GM12864 (cell line): ENCODE measurements at regions not wholly inside any gene's neighbourhood (a gene's known extent, or its start where the extent isn't known, plus 50 kb on each side); places are given as distances from the start of the nearest gene placed in this dataset.

Experiments
- DNase-seq: peaks from one replicate; pipeline ENCODE4 v3.0.0-alpha.2; 2011; ENCODE audit warnings: low read depth
- H3K4me3 ChIP-seq: 2 replicates; pipeline ENCODE4 v1.5.1; 2011; ENCODE audit warnings: mild to moderate bottlenecking, low read depth, low read length, control low read depth
- TF ChIP-seq, protein P1 (sequence below): IDR thresholded peaks from 2 replicates; pipeline ENCODE4 v1.5.1; 2011; ENCODE audit warnings: low read depth, mild to moderate bottlenecking, moderate library complexity, low read length, control low read depth, inconsistent platforms; ENCODE audit errors: missing control alignments

DNA sequence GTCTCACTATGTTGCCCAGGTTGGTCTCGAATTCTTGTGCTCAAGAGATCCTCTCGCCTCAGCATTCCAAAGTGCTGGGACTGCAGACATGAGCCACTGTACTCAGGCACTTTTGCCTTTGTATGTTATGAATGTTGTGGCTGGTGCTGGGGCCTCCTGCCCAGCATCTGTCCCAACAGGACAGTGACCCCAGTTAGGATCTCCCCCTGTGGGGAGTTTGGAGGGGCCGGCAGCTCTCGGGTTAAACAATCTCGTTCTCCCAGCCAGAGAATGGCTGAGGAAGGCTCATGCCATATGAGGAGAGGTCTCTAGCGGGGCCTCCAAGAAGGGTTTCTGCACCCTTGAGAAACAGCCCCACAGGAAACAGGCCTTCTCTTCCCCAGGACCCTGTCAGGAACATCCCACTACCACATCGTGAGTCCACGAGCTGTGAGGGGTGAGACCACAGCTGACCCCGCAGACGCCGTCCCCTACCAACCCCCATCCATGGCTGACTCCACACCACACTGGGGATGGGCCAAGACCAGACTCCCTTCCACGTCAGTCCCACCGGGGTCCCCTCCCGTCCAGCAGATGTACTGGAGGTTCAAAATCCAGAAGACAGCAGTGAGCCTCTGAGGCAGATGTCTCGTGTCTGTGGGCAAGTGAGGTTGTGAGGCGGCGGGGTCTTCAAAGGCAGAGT, 54.1 kb downstream of the SHANK2 start:
- no peak for DNase-seq

DNA sequence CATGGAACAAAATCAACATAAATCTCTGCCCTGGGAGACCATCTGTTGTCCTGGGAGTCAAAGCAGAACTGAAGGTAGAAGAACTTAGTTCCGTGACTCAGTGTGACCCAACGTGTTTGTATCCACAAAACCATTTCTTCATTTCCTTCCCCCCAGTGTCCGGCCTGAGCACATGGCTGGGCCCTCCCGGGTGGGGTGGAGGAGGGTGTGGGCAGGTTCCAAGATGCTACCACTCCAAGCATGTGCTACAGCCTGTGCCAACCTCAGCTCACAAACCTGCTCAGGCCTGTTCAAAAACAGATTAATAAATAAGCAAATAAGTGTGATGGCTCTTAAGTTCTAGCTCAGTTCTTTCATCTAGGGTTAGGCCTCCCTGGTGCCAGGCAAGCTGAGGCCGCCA, 55.3 kb downstream of the SHANK2 start:
- TF ChIP-seq, protein P1, sequence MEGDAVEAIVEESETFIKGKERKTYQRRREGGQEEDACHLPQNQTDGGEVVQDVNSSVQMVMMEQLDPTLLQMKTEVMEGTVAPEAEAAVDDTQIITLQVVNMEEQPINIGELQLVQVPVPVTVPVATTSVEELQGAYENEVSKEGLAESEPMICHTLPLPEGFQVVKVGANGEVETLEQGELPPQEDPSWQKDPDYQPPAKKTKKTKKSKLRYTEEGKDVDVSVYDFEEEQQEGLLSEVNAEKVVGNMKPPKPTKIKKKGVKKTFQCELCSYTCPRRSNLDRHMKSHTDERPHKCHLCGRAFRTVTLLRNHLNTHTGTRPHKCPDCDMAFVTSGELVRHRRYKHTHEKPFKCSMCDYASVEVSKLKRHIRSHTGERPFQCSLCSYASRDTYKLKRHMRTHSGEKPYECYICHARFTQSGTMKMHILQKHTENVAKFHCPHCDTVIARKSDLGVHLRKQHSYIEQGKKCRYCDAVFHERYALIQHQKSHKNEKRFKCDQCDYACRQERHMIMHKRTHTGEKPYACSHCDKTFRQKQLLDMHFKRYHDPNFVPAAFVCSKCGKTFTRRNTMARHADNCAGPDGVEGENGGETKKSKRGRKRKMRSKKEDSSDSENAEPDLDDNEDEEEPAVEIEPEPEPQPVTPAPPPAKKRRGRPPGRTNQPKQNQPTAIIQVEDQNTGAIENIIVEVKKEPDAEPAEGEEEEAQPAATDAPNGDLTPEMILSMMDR: no peak
- DNase-seq: no peak
- no peak overlapping the region for H3K4me3 ChIP-seq

More for the DNA sequence above, 54.1 kb downstream of the SHANK2 start:
- no peak overlapping the region for H3K4me3 ChIP-seq
- TF ChIP-seq, protein P1: no peak

DNA sequence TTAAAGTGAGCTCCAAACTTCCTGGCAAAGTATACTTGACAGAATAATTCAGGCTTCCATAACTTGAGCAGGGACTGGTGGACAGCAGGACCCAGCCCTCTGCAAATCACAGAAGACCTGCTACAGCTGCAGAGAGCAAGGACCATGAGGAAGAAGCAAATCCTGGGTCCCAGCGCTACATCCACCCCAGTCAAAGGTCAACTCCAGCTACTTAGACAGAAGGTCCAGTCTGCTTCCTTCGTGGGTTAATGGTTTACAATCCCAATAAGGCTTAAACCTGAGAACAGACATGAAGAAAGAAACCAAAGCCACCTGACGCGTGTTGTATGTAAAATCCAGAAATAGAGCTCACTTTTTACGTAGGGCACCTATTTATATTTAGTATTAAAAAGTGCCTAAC, 57.7 kb downstream of the SHANK2 start:
- TF ChIP-seq, protein P1: no peak
- no peak for DNase-seq
- H3K4me3 ChIP-seq: no peak overlapping the region

DNA sequence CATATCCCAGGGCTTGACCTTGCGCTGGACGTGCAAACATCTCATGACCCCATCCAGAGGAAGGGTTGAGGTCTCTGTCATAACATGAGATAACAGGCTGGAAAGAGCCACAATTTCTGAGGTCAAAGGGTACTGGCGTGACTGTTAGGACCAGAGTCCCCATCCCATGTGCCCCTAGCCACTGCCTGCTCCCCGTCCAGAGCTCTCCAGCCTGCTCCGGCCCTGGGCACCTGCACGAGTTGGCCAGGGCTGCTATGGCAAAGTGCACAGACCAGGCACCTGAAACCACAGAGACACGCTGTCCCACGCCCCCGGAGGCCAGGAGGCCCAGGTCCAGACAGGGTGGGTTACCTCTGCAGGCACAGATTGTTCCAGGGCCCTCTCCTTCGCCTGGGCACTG, 58.9 kb downstream of the SHANK2 start:
- TF ChIP-seq, protein P1: no peak
- DNase-seq: no peak
- no peak overlapping the region for H3K4me3 ChIP-seq

DNA sequence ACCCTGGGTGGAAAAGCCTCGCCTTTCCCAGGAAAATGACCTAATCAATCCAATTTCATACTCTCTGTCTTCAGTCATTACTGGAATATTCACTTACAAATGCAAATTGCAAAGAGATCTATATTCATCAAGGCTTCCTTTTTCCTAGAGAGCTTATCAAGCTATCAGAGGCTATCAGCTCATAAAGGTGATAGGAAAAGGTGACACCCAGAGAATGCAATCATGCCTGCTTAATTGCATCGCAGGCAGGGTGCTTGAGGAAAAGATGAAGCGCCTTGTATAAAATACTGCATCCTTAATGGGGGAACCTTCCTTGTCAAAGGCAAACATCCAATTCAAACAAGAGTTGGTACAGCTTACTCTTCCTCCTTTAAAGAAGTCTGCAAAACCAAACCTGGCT, 59.7 kb downstream of the SHANK2 start:
- TF ChIP-seq, protein P1: no peak
- no peak for DNase-seq
- no peak overlapping the region for H3K4me3 ChIP-seq

DNA sequence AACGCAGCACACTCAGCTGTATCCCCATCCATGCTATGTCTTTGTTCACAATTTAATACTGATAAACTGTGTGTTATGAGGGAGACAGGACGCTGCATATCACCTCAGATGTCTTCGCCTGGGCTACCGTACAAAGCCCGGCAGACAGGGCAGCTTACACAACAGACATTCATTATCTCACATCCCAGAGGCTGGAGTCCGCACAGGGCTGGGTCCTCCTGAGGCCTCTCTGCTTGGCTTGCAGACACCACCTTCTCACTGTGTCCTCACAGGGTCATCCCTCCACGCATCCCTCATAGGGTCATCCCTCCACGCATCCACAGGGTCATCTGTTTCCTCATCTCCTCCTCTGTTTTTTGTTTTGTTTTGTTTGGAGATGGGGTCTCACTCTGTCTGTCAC, 61.2 kb downstream of the SHANK2 start:
- no peak overlapping the region for H3K4me3 ChIP-seq
- TF ChIP-seq, protein P1: no peak
- DNase-seq: no peak

DNA sequence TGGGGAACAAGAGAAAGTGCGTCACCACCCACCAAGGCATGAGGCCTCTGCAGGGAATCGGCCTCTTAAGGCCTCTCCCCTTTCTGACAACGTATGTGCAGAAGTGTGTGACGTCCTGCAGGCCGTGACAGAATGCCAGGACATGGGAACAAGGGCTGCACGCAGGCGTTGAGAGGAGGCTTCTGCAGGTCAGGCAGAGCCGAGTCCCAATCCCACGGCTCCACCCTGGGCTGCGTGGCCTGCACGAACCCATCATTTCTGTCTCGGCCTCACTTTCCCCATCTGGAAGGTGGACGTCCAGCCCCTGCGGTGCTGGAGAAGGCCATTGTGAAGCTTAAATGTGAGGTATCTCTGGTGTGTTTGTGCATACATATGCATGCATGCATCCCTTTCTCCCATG, 61.8 kb downstream of the SHANK2 start:
- H3K4me3 ChIP-seq: no peak overlapping the region
- TF ChIP-seq, protein P1: no peak

More for the DNA sequence above, 61.8 kb downstream of the SHANK2 start:
- no peak for DNase-seq
